Neural cell (in vitro differentiated cells): ENCODE measurements at regions not wholly inside any gene's neighbourhood (a gene's known extent, or its start where the extent isn't known, plus 50 kb on each side); places are given as distances from the start of the nearest gene placed in this dataset.

Source experiments
- H2AFZ ChIP-seq: fragments of 200-600, 300-800 bp; sonication (generic), shearing (Covaris generic); 2 replicates; pipeline ENCODE4 v1.6.0; 2014; ENCODE audit warnings: low read depth, mild to moderate bottlenecking, antibody characterized with exemption, low read length, moderate library complexity
- H3F3A ChIP-seq: fragments of 200-600 bp; shearing (Covaris generic); 2 replicates; pipeline ENCODE4 v1.6.1; 2016; ENCODE audit warnings: mild to moderate bottlenecking, moderate library complexity, mixed read lengths, antibody characterized with exemption, low read length; ENCODE audit not compliant: insufficient read depth, poor library complexity, severe bottlenecking
- H3K27ac ChIP-seq: fragments of 200-600, 300-800 bp; sonication (generic), shearing (Covaris generic); 2 replicates; pipeline ENCODE4 v1.5.1; 2014; ENCODE audit warnings: mild to moderate bottlenecking, low read length, moderate library complexity
- H3K27me3 ChIP-seq: fragments of 300-800, 200-600 bp; sonication (generic), shearing (Covaris generic); 2 replicates; pipeline ENCODE4 v1.6.0; 2014; ENCODE audit warnings: mild to moderate bottlenecking, low read depth, low read length, moderate library complexity; ENCODE audit not compliant: insufficient read depth
- H3K36me3 ChIP-seq: fragments of 300-800, 200-600 bp; sonication (generic), shearing (Covaris generic); 2 replicates; pipeline ENCODE4 v1.5.1; 2014; ENCODE audit warnings: mild to moderate bottlenecking, antibody characterized with exemption, low read length, moderate library complexity; ENCODE audit not compliant: insufficient read depth
- H3K4me2 ChIP-seq: fragments of 300-800, 200-600 bp; sonication (generic), shearing (Covaris generic); 2 replicates; pipeline ENCODE4 v1.6.0; 2014; ENCODE audit warnings: mild to moderate bottlenecking, low read length
- H3K4me3 ChIP-seq: fragments of 300-800, 200-600 bp; sonication (generic), shearing (Covaris generic); 2 replicates; pipeline ENCODE4 v1.5.1; 2014; ENCODE audit warnings: mild to moderate bottlenecking, low read length, moderate library complexity
- H3K79me2 ChIP-seq: fragments of 200-600 bp; shearing (Covaris generic); replicated peaks from 2 replicates; pipeline ENCODE4 v1.6.0; 2014; ENCODE audit warnings: mild to moderate bottlenecking, low read length, moderate library complexity; ENCODE audit not compliant: insufficient read depth
- H3K9ac ChIP-seq: fragments of 300-800, 200-600 bp; sonication (generic), shearing (Covaris generic); 2 replicates; pipeline ENCODE4 v1.6.1; 2016; ENCODE audit warnings: mild to moderate bottlenecking, low read length, mixed read lengths
- H3K9me2 ChIP-seq: fragments of 200-600 bp; shearing (Covaris generic); 2 replicates; pipeline ENCODE4 v1.6.1; 2016; ENCODE audit warnings: mild to moderate bottlenecking, low read length, mixed read lengths; ENCODE audit not compliant: insufficient read depth
- H3K9me3 ChIP-seq: fragments of 200-600, 300-800 bp; sonication (generic), shearing (Covaris generic); 2 replicates; pipeline ENCODE4 v1.6.1; 2016; ENCODE audit warnings: mild to moderate bottlenecking, mixed run types, low read length, moderate library complexity, mixed read lengths
- H4K20me1 ChIP-seq: fragments of 200-600 bp; shearing (Covaris generic); 2 replicates; pipeline ENCODE4 v1.6.1; 2016; ENCODE audit warnings: mild to moderate bottlenecking, mixed run types; ENCODE audit not compliant: insufficient read depth
- EP300 ChIP-seq: fragments of 450-650 bp; conservative IDR thresholded peaks from 2 replicates; pipeline ENCODE4 v1.6.1; 2014; ENCODE audit warnings: antibody characterized with exemption, mild to moderate bottlenecking, moderate library complexity; ENCODE audit not compliant: poor library complexity, severe bottlenecking
- EZH2 ChIP-seq: fragments of 200-600, 300-800 bp; shearing (Covaris generic), sonication (generic); IDR thresholded peaks from 2 replicates; pipeline ENCODE4 v1.6.1; 2014; ENCODE audit warnings: antibody characterized with exemption, low read length, borderline replicate concordance, mild to moderate bottlenecking; ENCODE audit not compliant: insufficient read depth, poor library complexity, severe bottlenecking
- MXI1 ChIP-seq: fragments of 450-650 bp; conservative IDR thresholded peaks from 2 replicates; pipeline ENCODE4 v1.6.1; 2014; ENCODE audit warnings: antibody characterized with exemption, mild to moderate bottlenecking; ENCODE audit not compliant: poor library complexity, severe bottlenecking
- POLR2AphosphoS5 ChIP-seq: IDR thresholded peaks from 2 replicates; pipeline ENCODE4 v1.6.1; 2012
- RAD21 ChIP-seq: fragments of 450-650 bp; conservative IDR thresholded peaks from 2 replicates; pipeline ENCODE4 v1.6.1; 2014; ENCODE audit warnings: antibody characterized with exemption, mild to moderate bottlenecking, moderate library complexity
- SMC3 ChIP-seq: fragments of 450-650 bp; conservative IDR thresholded peaks from 2 replicates; pipeline ENCODE4 v1.6.1; 2014; ENCODE audit warnings: antibody characterized with exemption, mild to moderate bottlenecking, moderate library complexity; ENCODE audit not compliant: poor library complexity
- TAF1 ChIP-seq: IDR thresholded peaks from 2 replicates; pipeline ENCODE4 v1.6.1; 2012; ENCODE audit warnings: low read depth
- TF ChIP-seq, protein P1 (sequence below): IDR thresholded peaks from 2 replicates; pipeline ENCODE4 v1.6.1; 2012; ENCODE audit warnings: borderline replicate concordance
- TF ChIP-seq, protein P2 (sequence below): fragments of 450-650 bp; IDR thresholded peaks from 2 replicates; pipeline ENCODE4 v1.5.1; 2014; ENCODE audit warnings: antibody characterized with exemption, mild to moderate bottlenecking, moderate library complexity; ENCODE audit not compliant: poor library complexity, severe bottlenecking

DNA sequence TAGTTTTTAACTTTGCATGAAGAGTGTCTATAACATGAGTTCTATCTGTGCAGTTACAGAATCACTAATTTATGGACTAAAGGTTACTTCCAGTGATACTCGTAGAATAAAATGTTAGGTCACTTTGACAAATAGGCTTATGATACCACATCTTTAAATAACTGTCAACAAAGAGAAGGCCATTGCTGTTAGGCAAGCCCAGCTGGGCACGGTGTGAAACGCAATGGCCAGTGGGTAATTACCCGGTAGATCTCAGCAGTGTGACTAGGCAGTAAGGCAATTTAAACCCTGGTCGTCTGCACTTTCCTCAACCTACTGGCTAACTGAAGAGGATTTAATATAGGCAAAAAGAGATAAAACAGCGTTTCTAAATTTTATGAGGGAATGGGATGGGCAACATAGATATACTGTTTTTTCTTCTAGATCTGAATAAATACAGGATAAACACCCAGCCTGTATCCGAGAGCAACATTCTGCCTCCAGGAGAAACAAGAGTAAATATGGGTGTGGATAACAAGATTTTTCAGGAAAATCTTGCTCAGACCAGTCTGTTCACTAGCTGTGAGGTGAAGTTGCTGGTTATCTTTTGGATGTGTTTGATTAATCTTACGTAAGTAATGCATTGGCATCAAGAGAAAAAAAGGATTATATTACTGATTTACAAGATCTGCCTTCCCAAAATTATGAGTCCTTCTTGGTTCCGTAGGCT is 631.3 kb downstream of the EFNB2 start:
- H3K27ac ChIP-seq, result no peak overlapping the region
- H3K4me2 ChIP-seq, result no peak overlapping the region
- no peak overlapping the region for H3K4me3 ChIP-seq
- no peaks in the 10 kb centered on the region for H3K9me2 ChIP-seq
- no peaks in the 10 kb centered on the region for H3F3A ChIP-seq
- H3K79me2 ChIP-seq, result no peaks in the 10 kb centered on the region
- peak; percentile 26 for TF ChIP-seq POLR2AphosphoS5
- TF ChIP-seq MXI1, result no peak
- no peak for TF ChIP-seq TAF1
- no peak for TF ChIP-seq RAD21
- TF ChIP-seq SMC3, result no peak
- TF ChIP-seq, protein P1, sequence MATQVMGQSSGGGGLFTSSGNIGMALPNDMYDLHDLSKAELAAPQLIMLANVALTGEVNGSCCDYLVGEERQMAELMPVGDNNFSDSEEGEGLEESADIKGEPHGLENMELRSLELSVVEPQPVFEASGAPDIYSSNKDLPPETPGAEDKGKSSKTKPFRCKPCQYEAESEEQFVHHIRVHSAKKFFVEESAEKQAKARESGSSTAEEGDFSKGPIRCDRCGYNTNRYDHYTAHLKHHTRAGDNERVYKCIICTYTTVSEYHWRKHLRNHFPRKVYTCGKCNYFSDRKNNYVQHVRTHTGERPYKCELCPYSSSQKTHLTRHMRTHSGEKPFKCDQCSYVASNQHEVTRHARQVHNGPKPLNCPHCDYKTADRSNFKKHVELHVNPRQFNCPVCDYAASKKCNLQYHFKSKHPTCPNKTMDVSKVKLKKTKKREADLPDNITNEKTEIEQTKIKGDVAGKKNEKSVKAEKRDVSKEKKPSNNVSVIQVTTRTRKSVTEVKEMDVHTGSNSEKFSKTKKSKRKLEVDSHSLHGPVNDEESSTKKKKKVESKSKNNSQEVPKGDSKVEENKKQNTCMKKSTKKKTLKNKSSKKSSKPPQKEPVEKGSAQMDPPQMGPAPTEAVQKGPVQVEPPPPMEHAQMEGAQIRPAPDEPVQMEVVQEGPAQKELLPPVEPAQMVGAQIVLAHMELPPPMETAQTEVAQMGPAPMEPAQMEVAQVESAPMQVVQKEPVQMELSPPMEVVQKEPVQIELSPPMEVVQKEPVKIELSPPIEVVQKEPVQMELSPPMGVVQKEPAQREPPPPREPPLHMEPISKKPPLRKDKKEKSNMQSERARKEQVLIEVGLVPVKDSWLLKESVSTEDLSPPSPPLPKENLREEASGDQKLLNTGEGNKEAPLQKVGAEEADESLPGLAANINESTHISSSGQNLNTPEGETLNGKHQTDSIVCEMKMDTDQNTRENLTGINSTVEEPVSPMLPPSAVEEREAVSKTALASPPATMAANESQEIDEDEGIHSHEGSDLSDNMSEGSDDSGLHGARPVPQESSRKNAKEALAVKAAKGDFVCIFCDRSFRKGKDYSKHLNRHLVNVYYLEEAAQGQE, result no peak
- no peaks in the 10 kb centered on the region for H3K27me3 ChIP-seq
- H3K9ac ChIP-seq, result no peak overlapping the region
- H3K9me3 ChIP-seq, result no peaks in the 10 kb centered on the region
- no peak overlapping the region for H2AFZ ChIP-seq
- H4K20me1 ChIP-seq, result no peaks in the 10 kb centered on the region
- no peaks in the 10 kb centered on the region for H3K36me3 ChIP-seq

DNA sequence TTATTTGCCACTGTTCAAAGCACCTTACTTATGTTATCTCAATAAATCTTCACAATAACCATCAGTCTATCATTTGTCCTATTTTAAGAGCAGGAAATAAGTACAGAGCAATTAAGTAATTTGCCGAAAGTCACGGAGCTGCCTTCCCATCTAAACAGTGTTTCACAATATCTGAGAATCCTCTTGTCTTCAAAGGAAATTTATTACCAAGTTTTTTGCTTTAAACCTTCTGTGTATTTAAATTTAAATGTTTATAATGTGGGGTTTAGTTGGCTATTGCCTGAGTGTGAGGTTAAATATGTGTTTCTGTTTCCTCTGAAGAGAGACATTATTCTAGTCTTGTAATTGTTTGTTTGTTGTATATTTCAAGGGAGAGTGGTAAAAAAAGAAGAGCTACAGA is 633.1 kb downstream of the EFNB2 start:
- Histone ChIP-seq H3K79me2 (no peaks in the 10 kb centered on the region), H3F3A (no peaks in the 10 kb centered on the region), H3K27ac (no peak overlapping the region), H3K27me3 (no peaks in the 10 kb centered on the region), H3K9ac (no peak overlapping the region), H3K36me3 (no peaks in the 10 kb centered on the region), H2AFZ (no peak overlapping the region), H3K9me3 (peaks cover 3% of the 10 kb centered on the region), H3K4me2 (no peak overlapping the region), H3K9me2 (no peaks in the 10 kb centered on the region), H3K4me3 (no peak overlapping the region), H4K20me1 (no peaks in the 10 kb centered on the region)
- no peak for TF ChIP-seq EP300
- TF ChIP-seq, protein P2, sequence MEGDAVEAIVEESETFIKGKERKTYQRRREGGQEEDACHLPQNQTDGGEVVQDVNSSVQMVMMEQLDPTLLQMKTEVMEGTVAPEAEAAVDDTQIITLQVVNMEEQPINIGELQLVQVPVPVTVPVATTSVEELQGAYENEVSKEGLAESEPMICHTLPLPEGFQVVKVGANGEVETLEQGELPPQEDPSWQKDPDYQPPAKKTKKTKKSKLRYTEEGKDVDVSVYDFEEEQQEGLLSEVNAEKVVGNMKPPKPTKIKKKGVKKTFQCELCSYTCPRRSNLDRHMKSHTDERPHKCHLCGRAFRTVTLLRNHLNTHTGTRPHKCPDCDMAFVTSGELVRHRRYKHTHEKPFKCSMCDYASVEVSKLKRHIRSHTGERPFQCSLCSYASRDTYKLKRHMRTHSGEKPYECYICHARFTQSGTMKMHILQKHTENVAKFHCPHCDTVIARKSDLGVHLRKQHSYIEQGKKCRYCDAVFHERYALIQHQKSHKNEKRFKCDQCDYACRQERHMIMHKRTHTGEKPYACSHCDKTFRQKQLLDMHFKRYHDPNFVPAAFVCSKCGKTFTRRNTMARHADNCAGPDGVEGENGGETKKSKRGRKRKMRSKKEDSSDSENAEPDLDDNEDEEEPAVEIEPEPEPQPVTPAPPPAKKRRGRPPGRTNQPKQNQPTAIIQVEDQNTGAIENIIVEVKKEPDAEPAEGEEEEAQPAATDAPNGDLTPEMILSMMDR, result no peak
- TF ChIP-seq, protein P1, result no peak
- TF ChIP-seq SMC3, result no peak
- TF ChIP-seq MXI1, result no peak
- no peak for TF ChIP-seq POLR2AphosphoS5
- no peak for TF ChIP-seq TAF1
- TF ChIP-seq EZH2, result no peak
- no peak for TF ChIP-seq RAD21
